GM21576 (cell line): ENCODE measurements at regions not wholly inside any gene's neighbourhood (a gene's known extent, or its start where the extent isn't known, plus 50 kb on each side); places are given as distances from the start of the nearest gene placed in this dataset.
"Not testable (repeated sequence)": the region's sequence is repeated elsewhere in the genome, so short reads cannot be mapped to it uniquely, and the experiment has no call there.

Experiments
- ATAC-seq: cut with Tn5 transposase; IDR thresholded peaks from one replicate; pipeline ENCODE4 v1.9.1; 2021; ENCODE audit warnings: mild to moderate bottlenecking, moderate library complexity; ENCODE audit not compliant: unreplicated experiment

DNA sequence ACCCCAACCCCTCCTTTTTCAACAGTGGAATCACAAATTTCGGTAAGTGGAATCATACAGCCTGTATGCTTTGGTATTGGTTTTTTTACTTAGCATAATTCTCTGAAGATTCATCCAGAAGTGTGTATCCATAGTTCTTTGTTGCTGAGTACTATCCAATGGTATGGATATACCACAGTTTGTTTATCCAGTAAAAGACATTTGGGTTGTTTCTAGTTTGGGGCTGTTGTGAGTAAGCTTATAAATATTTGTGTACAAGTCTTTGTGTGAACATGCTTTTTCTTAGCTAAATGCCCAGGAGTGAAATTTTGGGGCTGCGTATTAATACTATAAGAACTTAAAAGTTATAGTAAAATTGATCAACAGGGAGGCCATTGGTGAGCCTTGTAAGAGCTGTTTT, 57.5 kb upstream of the GC start:
- ATAC-seq: no peak

GRCh38 chr4:71847300-71847699, 63.4 kb upstream of the GC start:
- ATAC-seq: no peak

- no peak for ATAC-seq
Observed at GRCh38 chr4:71855944-71856343, 72.1 kb upstream of the GC start.

DNA sequence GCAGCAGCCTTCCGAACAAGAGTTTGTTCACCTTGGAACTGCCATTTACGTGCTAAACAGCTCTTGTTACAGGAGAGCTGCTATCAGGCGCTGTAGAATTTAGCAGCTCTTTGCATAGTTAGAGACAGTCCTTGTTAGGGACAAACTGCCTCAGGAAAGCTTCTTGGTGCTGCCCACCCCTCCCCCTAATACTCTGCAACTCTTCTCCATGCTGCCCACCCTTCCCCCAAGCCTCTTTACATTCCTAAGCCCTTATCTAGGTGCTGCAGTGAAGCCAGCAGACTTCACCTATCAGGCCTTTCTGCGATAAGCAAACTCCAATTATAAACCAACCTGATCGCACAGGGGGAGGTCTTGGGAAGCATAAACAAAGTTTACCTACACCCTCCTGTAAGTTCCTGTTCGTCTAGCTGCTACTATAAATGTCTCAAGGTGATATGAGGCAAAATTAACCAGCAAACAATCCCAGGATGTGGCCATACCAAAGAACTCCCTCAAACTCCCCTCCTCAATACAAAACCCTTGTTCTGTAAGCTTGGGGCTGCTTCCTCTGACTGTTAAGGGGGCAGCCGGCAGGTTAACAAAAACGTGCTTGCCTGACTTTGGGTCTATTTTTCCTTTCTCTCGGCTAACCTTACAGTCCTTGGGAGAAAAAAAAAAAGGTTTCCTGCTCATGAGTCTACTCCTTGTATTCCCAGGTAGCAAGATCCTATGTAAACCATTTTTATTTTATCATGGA, 74.0 kb upstream of the GC start:
- ATAC-seq: no peak

GRCh38 chr4:71860643-71861042, 76.8 kb upstream of the GC start:
- ATAC-seq: no peak

GRCh38 chr4:71862315-71862714, 78.4 kb upstream of the GC start:
- ATAC-seq: no peak

- ATAC-seq: no peak
Observed at GRCh38 chr4:71863457-71863856, 79.6 kb upstream of the GC start.

DNA sequence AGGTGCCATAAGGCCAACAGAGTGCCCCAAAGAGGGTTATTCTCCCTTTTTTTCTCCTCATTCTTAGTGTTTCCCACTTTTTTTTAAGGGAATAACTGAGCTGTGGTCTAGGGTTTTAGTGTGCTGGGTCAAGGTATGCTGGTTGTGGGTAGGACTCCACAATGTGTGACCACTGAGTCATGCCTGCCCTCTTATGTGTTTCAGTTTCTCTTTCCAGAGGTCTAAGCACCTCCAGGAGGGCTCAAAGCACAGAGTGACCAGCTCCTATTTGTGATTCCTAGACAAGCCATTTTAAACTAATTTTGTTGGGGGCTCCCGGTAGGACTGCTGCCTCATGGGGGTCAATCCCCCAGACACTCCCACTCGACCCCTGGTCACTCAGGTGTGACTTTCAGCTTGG, 80.5 kb upstream of the GC start:
- no peak for ATAC-seq

DNA sequence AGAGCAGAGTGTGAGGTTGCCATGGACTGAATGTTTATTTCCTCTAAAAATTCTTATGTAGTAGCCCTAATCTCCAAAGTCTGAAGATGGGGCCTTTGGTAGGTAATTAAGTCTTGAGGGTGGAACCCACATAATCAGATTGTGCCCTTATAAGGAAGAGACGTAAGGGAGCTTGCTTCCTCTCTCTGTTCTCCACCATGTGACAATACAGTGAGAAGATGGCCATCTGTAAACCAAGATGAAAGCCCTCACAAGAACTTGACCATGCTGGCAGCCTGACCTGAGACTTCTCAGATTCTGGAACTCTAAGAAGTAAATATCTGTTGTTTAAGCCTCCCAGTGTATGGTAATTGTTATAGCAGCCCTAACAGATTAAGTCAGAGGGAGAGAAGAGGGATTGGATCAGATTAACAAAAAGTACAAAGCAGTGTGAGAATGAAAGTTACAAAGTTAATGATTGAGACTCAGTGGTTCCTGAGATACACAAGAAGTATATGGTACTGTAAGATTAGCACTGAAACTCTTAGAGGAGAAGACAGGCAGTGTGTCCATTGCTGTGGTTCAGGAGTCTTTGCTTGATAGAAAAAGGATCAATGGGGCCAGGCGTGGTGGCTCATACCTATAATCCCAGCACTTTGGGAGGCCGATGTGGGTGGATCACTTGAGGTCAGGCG, 82.5 kb upstream of the GC start:
- no peak for ATAC-seq

DNA sequence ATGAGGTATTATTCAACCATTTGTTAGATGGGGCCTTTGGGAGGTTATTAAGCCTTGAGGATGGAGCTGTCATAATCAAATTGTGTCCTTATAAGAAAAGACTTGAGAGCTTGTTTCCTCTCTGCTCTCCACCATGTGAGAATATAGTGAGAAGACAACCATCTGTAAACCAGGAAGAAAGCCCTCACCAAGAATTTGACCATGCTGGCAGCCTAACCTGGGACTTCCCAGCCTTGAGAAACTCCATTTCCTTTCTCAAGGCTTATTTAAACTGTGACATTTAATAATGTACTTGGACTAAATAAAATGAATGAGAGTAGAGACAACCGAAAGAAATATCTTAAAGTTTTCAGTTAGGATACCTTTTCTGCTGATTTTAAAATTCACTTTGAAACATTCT, 83.7 kb upstream of the GC start:
- no peak for ATAC-seq

GRCh38 chr4:71870456-71870855, 86.6 kb upstream of the GC start:
- ATAC-seq: no peak

- no peak for ATAC-seq
Observed at GRCh38 chr4:71872221-71872620, 88.3 kb upstream of the GC start.

DNA sequence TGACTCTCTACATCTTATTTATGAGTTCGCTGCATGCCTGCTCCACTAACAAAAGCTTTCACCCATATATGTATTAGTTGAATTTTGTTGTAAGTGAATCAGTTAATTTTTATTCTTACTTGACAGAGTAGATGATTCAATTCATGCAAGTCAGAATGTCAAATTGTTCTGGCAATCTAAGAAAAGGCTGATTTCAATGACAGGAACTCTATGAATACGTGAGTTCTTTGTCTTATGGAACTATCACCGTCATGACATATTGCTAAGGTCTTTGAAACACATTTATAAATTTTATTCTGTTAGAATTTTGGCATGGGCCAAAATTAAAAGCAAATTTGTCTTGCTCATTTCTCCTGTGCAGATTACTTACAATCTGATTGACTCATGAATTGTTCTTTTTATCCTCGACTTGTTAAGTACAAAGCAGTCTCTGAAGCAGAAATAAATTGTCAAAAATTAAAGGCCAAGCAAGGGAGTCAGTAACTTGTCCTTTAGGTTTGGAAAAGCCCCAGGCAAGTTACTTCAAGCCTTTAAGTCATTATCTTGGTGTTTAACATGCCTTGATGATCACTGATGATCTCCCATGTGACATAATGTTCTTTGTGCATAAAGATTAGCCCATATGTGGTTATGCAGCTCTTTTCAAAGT, 89.0 kb upstream of the GC start:
- ATAC-seq: no peak

DNA sequence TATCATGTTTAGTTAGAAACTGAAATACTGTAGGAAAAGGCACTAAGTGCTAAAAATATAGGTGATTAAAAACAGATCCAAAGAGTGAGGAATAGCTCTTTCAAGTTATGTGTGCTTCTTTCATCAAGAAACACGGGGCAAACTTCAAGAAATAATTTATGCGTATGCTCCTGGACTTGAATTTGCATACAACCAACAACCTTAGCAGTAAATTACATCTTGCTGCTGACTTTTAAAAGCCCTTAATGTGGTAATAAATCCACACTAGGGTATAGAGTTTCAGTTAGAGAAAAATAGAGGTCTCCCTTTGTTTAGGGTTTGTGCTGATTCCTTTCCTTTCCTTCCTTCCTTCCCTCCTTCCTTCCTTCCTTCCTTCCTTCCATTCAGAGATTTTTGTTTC, 94.5 kb upstream of the GC start:
- no peak for ATAC-seq

DNA sequence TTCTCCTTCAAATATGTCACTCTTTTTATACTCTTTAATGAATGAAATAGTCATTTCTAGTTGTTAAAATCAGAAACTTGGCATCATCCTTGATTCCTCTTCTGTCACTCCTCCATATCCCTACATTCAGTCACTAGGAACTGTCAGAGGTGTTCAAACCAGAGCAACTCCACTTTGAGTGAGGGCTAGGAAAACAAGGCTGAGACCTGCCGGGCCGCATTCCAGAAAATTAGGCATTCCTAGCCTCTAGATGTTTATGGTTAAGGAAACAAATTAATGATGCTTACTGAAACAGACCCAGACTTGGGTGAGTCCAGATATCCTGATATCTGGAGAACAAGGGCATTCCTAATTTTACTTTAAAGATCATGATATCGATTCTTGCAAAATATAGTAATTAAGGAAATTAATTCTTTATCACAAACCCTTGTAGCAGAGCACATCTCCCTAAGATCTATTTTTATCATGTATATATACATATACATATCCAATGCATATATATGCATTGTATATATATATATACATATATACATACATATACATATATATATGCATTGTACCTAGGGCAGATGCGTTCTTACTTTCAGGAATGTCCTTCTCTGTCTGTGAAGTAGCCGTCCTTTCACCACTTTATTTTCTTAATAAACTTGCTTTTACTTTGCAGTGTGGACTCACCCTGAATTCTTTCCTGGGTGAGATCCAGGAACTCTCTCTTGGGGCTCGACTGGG, 98.4 kb upstream of the GC start:
- no peak for ATAC-seq

DNA sequence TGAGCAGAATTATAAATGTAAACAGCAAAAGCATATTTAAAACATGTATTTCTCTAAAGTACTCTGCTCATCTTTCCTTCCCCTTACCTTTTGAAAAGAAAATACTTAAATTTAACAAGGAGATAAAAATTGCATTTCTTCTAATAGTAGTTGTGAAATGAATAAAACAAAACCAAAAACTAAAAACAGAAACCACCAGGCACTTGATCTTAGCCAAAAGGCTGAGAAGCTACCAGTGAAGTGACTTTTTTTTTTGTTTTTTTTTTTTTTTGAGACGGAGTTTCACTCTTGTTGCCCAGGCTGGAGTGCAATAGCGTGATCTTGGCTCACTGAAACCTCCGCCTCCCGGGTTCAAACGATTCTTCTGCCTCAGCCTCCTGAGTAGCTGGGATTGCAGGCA, 116.5 kb upstream of the GC start:
- ATAC-seq: not testable (repeated sequence)

DNA sequence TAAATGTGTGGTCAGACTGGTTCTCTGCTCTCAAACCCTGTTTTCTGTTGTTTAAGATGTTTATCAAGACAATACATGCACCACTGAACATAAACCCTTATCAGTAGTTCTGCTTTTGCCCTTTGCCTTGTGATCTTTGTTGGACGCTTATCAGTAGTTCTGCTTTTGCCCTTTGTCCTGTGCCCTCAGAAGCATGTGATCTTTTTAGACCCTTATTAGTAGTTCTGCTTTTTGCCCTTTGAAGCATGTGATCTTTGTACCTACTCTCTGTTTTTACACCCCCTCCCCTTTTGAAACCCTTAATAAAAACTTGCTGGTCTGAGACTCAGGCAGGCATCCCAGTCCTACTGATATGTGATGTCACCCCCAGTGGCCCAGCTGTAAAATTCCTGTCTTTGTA, 121.7 kb upstream of the GC start:
- ATAC-seq: not testable (repeated sequence)

- ATAC-seq: no peak
Observed at GRCh38 chr4:71906096-71906495, 122.2 kb upstream of the GC start.

DNA sequence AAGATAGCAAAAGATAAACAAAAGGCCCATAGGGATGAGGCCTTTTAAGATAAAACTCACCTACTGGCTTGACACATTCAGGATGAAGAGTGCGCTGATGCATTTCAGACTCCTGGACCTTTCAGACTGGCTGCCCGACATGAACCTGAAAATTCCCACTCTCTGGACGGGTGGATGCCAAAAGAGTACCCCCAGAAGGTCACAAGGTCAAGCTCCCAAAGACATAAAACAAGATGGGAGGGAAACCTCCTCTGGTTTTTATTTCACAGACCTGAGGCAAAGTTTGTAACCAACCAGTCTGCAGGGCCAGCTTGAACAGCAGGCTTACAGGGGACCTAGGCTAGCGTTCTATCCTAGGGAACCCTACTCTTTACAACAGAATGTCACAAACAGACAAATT, 123.2 kb upstream of the GC start:
- no peak for ATAC-seq

DNA sequence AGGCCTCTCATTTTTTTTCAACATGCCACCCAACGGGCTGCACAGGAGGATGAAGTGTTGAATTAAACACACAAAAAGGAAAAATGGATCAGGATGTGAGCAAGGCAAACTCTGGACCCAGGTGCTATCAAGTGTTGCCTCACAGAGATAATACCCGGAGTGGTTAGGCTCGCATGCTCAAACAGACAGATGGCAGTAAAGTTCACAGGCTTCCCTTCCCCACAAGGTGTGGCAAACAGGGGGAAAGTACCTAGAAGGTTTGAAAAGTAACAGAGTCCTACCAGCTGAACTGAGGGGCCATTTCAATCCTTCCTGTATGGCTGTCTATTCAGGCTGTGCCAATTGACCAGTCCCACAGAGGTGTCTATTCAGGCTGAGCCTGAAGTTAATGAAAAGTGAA, 123.9 kb upstream of the GC start:
- ATAC-seq: no peak

DNA sequence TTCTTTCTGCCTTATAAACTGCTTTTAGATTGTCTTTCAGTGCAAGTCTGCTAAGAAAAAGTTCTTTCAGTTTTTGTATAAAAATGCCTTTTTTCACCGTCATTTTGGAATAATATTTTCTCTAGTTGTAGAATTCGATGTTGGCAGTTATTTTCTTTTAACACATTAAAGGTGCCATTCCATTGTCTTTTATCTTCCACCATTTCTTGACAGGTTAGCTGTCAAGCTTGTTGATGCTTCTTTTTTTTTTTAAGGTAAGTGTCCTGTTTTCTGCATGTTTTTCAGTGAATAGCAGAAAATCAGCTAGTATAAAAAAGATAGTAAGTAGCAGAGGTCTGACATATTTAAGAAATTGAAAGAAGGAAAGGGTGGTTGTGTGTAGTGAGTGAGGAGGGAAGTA, 118.5 kb upstream of the NPFFR2 start:
- no peak for ATAC-seq

DNA sequence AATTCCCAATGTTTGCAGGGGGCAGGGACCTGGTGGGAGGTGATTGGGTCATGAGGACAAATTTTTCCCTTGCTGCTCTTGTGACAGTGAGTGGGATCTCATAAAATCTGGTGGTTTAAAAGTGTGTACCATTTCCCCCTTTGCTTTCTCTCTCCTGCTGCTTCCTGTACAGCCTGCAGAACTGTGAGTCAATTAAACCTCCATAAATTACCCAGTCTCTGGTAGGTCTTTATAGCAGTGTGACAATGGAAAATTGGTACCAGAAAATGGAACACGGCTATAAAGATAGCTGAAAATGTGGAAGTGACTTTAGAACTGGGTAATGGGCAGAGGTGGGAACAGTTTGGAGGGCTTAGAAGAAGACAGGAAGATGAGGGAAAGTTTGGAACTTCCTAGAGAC, 108.7 kb upstream of the NPFFR2 start:
- ATAC-seq: no peak
